Neuronal stem cell (in vitro differentiated cells): ENCODE measurements at regions not wholly inside any gene's neighbourhood (a gene's known extent, or its start where the extent isn't known, plus 50 kb on each side); places are given as distances from the start of the nearest gene placed in this dataset.

Experiments
- DNase-seq: peaks from one replicate; pipeline ENCODE4 v3.0.0-alpha.2; 2013; ENCODE audit warnings: low spot score
- H2AFZ ChIP-seq: one replicate; pipeline ENCODE4 v1.6.1; 2013; ENCODE audit warnings: mild to moderate bottlenecking, low read length, inconsistent platforms
- H2AK5ac ChIP-seq: 2 replicates; pipeline ENCODE4 v1.6.1; 2013; ENCODE audit warnings: low read depth, mild to moderate bottlenecking, inconsistent platforms, low read length, moderate library complexity, mixed read lengths
- H2BK120ac ChIP-seq: 2 replicates; pipeline ENCODE4 v1.6.1; 2013; ENCODE audit warnings: low read depth, mild to moderate bottlenecking, inconsistent platforms, low read length, moderate library complexity, mixed read lengths
- H2BK12ac ChIP-seq: one replicate; pipeline ENCODE4 v1.6.1; 2013; ENCODE audit warnings: low read length, inconsistent platforms
- H2BK15ac ChIP-seq: 2 replicates; pipeline ENCODE4 v1.6.1; 2013; ENCODE audit warnings: mild to moderate bottlenecking, low read length, inconsistent platforms, mixed read lengths
- H2BK5ac ChIP-seq: one replicate; pipeline ENCODE4 v1.6.1; 2013; ENCODE audit warnings: inconsistent platforms, mild to moderate bottlenecking, low read length, moderate library complexity
- H3K14ac ChIP-seq: one replicate; pipeline ENCODE4 v1.6.1; 2013; ENCODE audit warnings: low read length, inconsistent platforms
- H3K18ac ChIP-seq: 2 replicates; pipeline ENCODE4 v1.6.1; 2013; ENCODE audit warnings: low read length, inconsistent platforms
- H3K23ac ChIP-seq: 2 replicates; pipeline ENCODE4 v1.6.1; 2013; ENCODE audit warnings: low read depth, mild to moderate bottlenecking, mixed read lengths, low read length, inconsistent platforms; ENCODE audit not compliant: poor library complexity
- H3K27ac ChIP-seq: replicated peaks from 3 replicates; pipeline ENCODE4 v1.5.1; 2013; ENCODE audit warnings: low read length, inconsistent platforms
- H3K27me3 ChIP-seq, 3 experiments: 2 replicates each; pipeline ENCODE4 v1.6.1; 2013; ENCODE audit warnings: low read length in 3 of 3, mild to moderate bottlenecking in 2 of 3, inconsistent platforms in 1 of 3, low read depth in 1 of 3, mixed read lengths in 1 of 3, moderate library complexity in 1 of 3; ENCODE audit not compliant: control insufficient read depth in 3 of 3, insufficient read depth in 3 of 3
- H3K36me3 ChIP-seq, 2 donors: replicated peaks in 1 of 2; 2 replicates each; pipeline ENCODE4 v1.6.1; 2013; ENCODE audit warnings: low read length in 2 of 2; ENCODE audit not compliant: control insufficient read depth in 2 of 2, insufficient read depth in 2 of 2
- H3K4ac ChIP-seq: 2 replicates; pipeline ENCODE4 v1.6.1; 2013; ENCODE audit warnings: inconsistent platforms, mild to moderate bottlenecking, low read length, moderate library complexity
- H3K4me1 ChIP-seq, 2 donors: 1 replicate in 1 of 2; 2 replicates in 1 of 2; pipeline ENCODE4 v1.6.1; 2013; ENCODE audit warnings: low read length in 2 of 2, low read depth in 1 of 2; ENCODE audit not compliant: control insufficient read depth in 2 of 2, insufficient read depth in 1 of 2
- H3K4me2 ChIP-seq: one replicate; pipeline ENCODE4 v1.6.1; 2013; ENCODE audit warnings: mild to moderate bottlenecking, low read length, inconsistent platforms; ENCODE audit not compliant: insufficient read depth, poor library complexity, severe bottlenecking
- H3K4me3 ChIP-seq, 2 donors: 2 replicates each; pipeline ENCODE4 v1.5.1; 2013; ENCODE audit warnings: low read length in 2 of 2, mild to moderate bottlenecking in 2 of 2, inconsistent platforms in 1 of 2, moderate library complexity in 1 of 2
- H3K79me1 ChIP-seq: one replicate; pipeline ENCODE4 v1.6.1; 2013; ENCODE audit warnings: low read depth, mild to moderate bottlenecking, inconsistent platforms, low read length, moderate library complexity
- H3K9ac ChIP-seq: one replicate; pipeline ENCODE4 v1.6.1; 2013; ENCODE audit warnings: mild to moderate bottlenecking, low read depth, low read length, inconsistent platforms; ENCODE audit not compliant: poor library complexity
- H3K9me3 ChIP-seq, 2 donors: replicated peaks in 1 of 2; 2 replicates each; pipeline versions ENCODE3 to v1.6.1; 2013; ENCODE audit warnings: low read length in 2 of 2, mild to moderate bottlenecking in 2 of 2, inconsistent platforms in 1 of 2, low read depth in 1 of 2, mixed read lengths in 1 of 2, moderate library complexity in 1 of 2; ENCODE audit not compliant: control insufficient read depth in 2 of 2, insufficient read depth in 1 of 2
- H4K8ac ChIP-seq: one replicate; pipeline ENCODE4 v1.6.1; 2013; ENCODE audit warnings: low read depth, mild to moderate bottlenecking, inconsistent platforms, low read length, moderate library complexity
- H4K91ac ChIP-seq: one replicate; pipeline ENCODE4 v1.6.1; 2013; ENCODE audit warnings: low read length, low read depth, mild to moderate bottlenecking, inconsistent platforms; ENCODE audit not compliant: poor library complexity
- WGBS, 2 donors: extraction: QIAGEN DNeasy Blood & Tissue Kit; methylation state at CpG; one replicate each; pipeline ENCODE4 v1.1.7; 2013; ENCODE audit warnings: missing lambda C conversion rate in 2 of 2, mixed read lengths in 1 of 2; ENCODE audit not compliant: insufficient read length in 2 of 2, insufficient replicate concordance in 1 of 2; ENCODE audit errors: extremely low coverage in 2 of 2; 5-methylcytosine and 5-hydroxymethylcytosine counted together

GRCh38 chr3:188068342-188068741 lies 85.6 kb upstream of the LPP start:
- Histone ChIP-seq H2AK5ac (no peak overlapping the region), H3K14ac (no peak overlapping the region), H2BK15ac (no peak overlapping the region), H3K18ac (no peak overlapping the region), H3K4ac (no peak overlapping the region), H2BK12ac (no peak overlapping the region), H2BK5ac (no peak overlapping the region), H3K27me3 (peaks cover 0 to 13% (median 0%) of the 10 kb centered on the region in 3 experiments), H4K8ac (no peak overlapping the region), H3K27ac (no peak overlapping the region), H3K9me3 (no peaks in the 10 kb centered on the region), H3K36me3 (no peaks in the 10 kb centered on the region), H3K4me1 (no peaks in the 10 kb centered on the region), H3K4me2 (no peak overlapping the region), H4K91ac (no peak overlapping the region), H3K9ac (no peak overlapping the region), H3K4me3 (no peak overlapping the region), H3K23ac (no peak overlapping the region), H2BK120ac (no peak overlapping the region), H3K79me1 (no peaks in the 10 kb centered on the region), H2AFZ (no peak overlapping the region)
- no CpG with 5 or more reads among the region's 3 CpGs for WGBS, 2 donors
- no peak for DNase-seq

- Histone ChIP-seq H3K79me1 (no peaks in the 10 kb centered on the region), H3K9ac (no peak overlapping the region), H3K18ac (no peak overlapping the region), H2BK15ac (no peak overlapping the region), H2BK12ac (no peak overlapping the region), H4K91ac (no peak overlapping the region), H3K27ac (no peak overlapping the region), H2BK120ac (no peak overlapping the region), H3K27me3 (peaks cover 0 to 10% (median 0%) of the 10 kb centered on the region in 3 experiments), H2AFZ (no peak overlapping the region), H2AK5ac (no peak overlapping the region), H3K4me2 (no peak overlapping the region), H4K8ac (no peak overlapping the region), H3K4ac (no peak overlapping the region), H3K4me3 (no peak overlapping the region), H3K14ac (no peak overlapping the region), H3K23ac (no peak overlapping the region), H3K36me3 (no peaks in the 10 kb centered on the region), H2BK5ac (no peak overlapping the region), H3K9me3 (no peaks in the 10 kb centered on the region), H3K4me1 (no peaks in the 10 kb centered on the region)
- DNase-seq: no peak
- WGBS, 2 donors: no CpG with 5 or more reads among the region's 2 CpGs
Measured at GRCh38 chr3:188071636-188072035, 82.3 kb upstream of the LPP start.

DNA sequence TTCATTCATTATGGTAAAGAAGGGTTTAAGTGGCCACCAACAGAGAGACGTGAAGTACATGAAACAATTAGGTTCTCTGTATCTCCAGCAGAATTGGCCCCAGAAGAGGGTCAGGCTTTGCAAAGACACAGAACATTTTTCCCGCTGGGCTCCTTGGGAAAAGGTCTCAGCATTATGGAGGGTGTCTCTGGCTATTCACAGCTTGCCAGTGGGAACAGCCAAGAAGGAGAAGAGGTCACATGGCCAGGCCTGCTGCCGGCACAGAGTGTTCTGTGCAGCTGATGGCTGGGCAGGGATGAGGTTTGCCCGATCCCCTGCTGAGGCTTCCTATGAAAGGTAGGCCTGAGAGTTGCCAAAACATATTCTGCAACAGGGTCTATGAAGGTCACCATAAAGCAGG lies 77.8 kb upstream of the LPP start:
- Histone ChIP-seq H2BK5ac (no peak overlapping the region), H3K27me3 (peaks cover 0 to 5% (median 0%) of the 10 kb centered on the region in 3 experiments), H2BK120ac (no peak overlapping the region), H3K27ac (no peak overlapping the region), H3K4me3 (no peak overlapping the region), H2AK5ac (no peak overlapping the region), H3K14ac (no peak overlapping the region), H2BK15ac (no peak overlapping the region), H3K9ac (no peak overlapping the region), H3K9me3 (no peaks in the 10 kb centered on the region), H2AFZ (no peak overlapping the region), H3K4me2 (no peak overlapping the region), H3K79me1 (no peaks in the 10 kb centered on the region), H3K36me3 (no peaks in the 10 kb centered on the region), H4K8ac (no peak overlapping the region), H3K18ac (no peak overlapping the region), H4K91ac (no peak overlapping the region), H3K4me1 (peaks cover 0 to 3% of the 10 kb centered on the region in 2 donors), H3K23ac (no peak overlapping the region), H2BK12ac (no peak overlapping the region), H3K4ac (no peak overlapping the region)
- WGBS, 2 donors: no CpG with 5 or more reads among the region's 4 CpGs
- no peak for DNase-seq

DNA sequence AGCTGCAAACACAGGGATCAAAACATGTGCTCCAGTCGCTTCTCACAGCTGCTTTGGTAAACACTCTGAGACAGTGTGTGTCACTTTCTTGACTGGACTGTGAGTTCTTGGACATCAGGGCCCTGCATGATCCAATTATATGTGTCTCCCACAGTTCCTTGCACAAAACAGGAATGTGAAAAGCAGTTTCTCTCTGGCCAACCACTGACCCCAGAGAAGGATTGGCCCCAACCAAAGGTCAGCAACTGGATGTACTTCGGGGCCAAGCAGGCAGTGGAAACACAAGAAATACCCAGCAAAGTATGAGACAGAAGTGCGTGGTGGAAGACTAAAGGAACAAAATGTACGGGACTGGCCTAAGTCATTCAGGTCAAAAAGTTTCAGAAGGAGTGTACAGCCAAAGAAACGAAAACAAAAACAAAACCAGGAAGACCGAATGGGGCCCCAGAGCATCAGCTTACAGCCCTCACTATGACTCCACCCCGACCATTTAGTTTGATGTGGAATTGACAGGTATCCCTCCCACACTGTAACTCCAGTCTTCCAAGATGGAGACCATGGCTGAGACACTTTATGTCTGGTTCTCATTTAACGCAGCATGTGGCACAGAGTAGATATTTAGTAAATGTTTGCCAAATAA lies 76.7 kb upstream of the LPP start:
- no peak overlapping the region for H2BK120ac ChIP-seq
- no peak overlapping the region for H4K8ac ChIP-seq
- no peak overlapping the region for H3K27ac ChIP-seq
- no peak overlapping the region for H3K23ac ChIP-seq
- H3K4me2 ChIP-seq: no peak overlapping the region
- DNase-seq: no peak
- H3K4ac ChIP-seq: no peak overlapping the region
- no peaks in the 10 kb centered on the region for H3K36me3 ChIP-seq
- no peak overlapping the region for H3K9ac ChIP-seq
- H3K27me3 ChIP-seq: no peaks in the 10 kb centered on the region
- no CpG with 5 or more reads among the region's 8 CpGs for WGBS, 2 donors
- H2AFZ ChIP-seq: no peak overlapping the region
- no peaks in the 10 kb centered on the region for H3K9me3 ChIP-seq
- no peak overlapping the region for H3K18ac ChIP-seq
- no peak overlapping the region for H3K14ac ChIP-seq
- H2BK5ac ChIP-seq: no peak overlapping the region
- H2BK15ac ChIP-seq: no peak overlapping the region
- no peaks in the 10 kb centered on the region for H3K79me1 ChIP-seq
- H4K91ac ChIP-seq: no peak overlapping the region
- peaks cover 0 to 3% of the 10 kb centered on the region in 2 donors for H3K4me1 ChIP-seq
- no peak overlapping the region for H2BK12ac ChIP-seq
- no peak overlapping the region for H3K4me3 ChIP-seq
- H2AK5ac ChIP-seq: no peak overlapping the region
